Rectal smooth muscle tissue (tissue), 1 donor: ENCODE measurements at regions not wholly inside any gene's neighbourhood (a gene's known extent, or its start where the extent isn't known, plus 50 kb on each side); places are given as distances from the start of the nearest gene placed in this dataset.

Experiments
- H3K27ac ChIP-seq: one replicate; pipeline ENCODE4 v1.7.0; 2013; ENCODE audit warnings: low read depth, low read length, inconsistent platforms
- H3K27me3 ChIP-seq: one replicate; pipeline ENCODE4 v1.7.0; 2013; ENCODE audit warnings: low read length; ENCODE audit not compliant: control insufficient read depth, insufficient read depth
- H3K36me3 ChIP-seq: one replicate; pipeline ENCODE4 v1.7.0; 2013; ENCODE audit warnings: low read length; ENCODE audit not compliant: control insufficient read depth, insufficient read depth
- H3K4me1 ChIP-seq: one replicate; pipeline ENCODE4 v1.7.0; 2013; ENCODE audit warnings: low read length; ENCODE audit not compliant: control insufficient read depth, insufficient read depth
- H3K4me3 ChIP-seq: one replicate; pipeline ENCODE4 v1.7.0; 2013; ENCODE audit warnings: low read length
- H3K9ac ChIP-seq: one replicate; pipeline ENCODE4 v1.7.0; 2013; ENCODE audit warnings: low read length

GRCh38 chr10:105644091-105644490, 1003.0 kb downstream of the SORCS3 start:
- Histone ChIP-seq H3K4me3 (no peak overlapping the region), H3K9ac (no peak overlapping the region), H3K27ac (no peak overlapping the region), H3K36me3 (no peaks in the 10 kb centered on the region), H3K27me3 (no peaks in the 10 kb centered on the region), H3K4me1 (no peaks in the 10 kb centered on the region)

- Histone ChIP-seq H3K4me1 (no peaks in the 10 kb centered on the region), H3K27ac (no peak overlapping the region), H3K4me3 (no peak overlapping the region), H3K27me3 (no peaks in the 10 kb centered on the region), H3K9ac (no peak overlapping the region), H3K36me3 (no peaks in the 10 kb centered on the region)
Observed at GRCh38 chr10:105643660-105644059, 1002.6 kb downstream of the SORCS3 start.

- Histone ChIP-seq H3K27ac (no peak overlapping the region), H3K4me1 (no peaks in the 10 kb centered on the region), H3K36me3 (no peaks in the 10 kb centered on the region), H3K27me3 (no peaks in the 10 kb centered on the region), H3K9ac (no peak overlapping the region), H3K4me3 (no peak overlapping the region)
Observed at GRCh38 chr10:105634281-105634680, 993.2 kb downstream of the SORCS3 start.

GRCh38 chr10:105615715-105616365, 974.8 kb downstream of the SORCS3 start:
- H3K27me3 ChIP-seq = no peaks in the 10 kb centered on the region
- no peak overlapping the region for H3K4me3 ChIP-seq
- H3K9ac ChIP-seq = no peak overlapping the region
- H3K4me1 ChIP-seq = no peaks in the 10 kb centered on the region
- H3K27ac ChIP-seq = no peak overlapping the region
- H3K36me3 ChIP-seq = no peaks in the 10 kb centered on the region

- no peak overlapping the region for H3K4me3 ChIP-seq
- no peak overlapping the region for H3K27ac ChIP-seq
- no peaks in the 10 kb centered on the region for H3K36me3 ChIP-seq
- H3K9ac ChIP-seq = no peak overlapping the region
- H3K27me3 ChIP-seq = no peaks in the 10 kb centered on the region
- H3K4me1 ChIP-seq = no peaks in the 10 kb centered on the region
Observed at GRCh38 chr10:105611244-105611798, 970.2 kb downstream of the SORCS3 start.

- H3K27me3 ChIP-seq = no peaks in the 10 kb centered on the region
- no peak overlapping the region for H3K27ac ChIP-seq
- H3K36me3 ChIP-seq = no peaks in the 10 kb centered on the region
- no peak overlapping the region for H3K9ac ChIP-seq
- H3K4me1 ChIP-seq = no peaks in the 10 kb centered on the region
- H3K4me3 ChIP-seq = no peak overlapping the region
Observed at GRCh38 chr10:105609451-105609850, 968.4 kb downstream of the SORCS3 start.

- Histone ChIP-seq H3K4me3 (no peak overlapping the region), H3K9ac (no peak overlapping the region), H3K27ac (no peak overlapping the region), H3K36me3 (no peaks in the 10 kb centered on the region), H3K27me3 (no peaks in the 10 kb centered on the region), H3K4me1 (no peaks in the 10 kb centered on the region)
Observed at GRCh38 chr10:105605918-105606317, 964.8 kb downstream of the SORCS3 start.

GRCh38 chr10:105605104-105605503, 964.0 kb downstream of the SORCS3 start:
- Histone ChIP-seq H3K27ac (no peak overlapping the region), H3K9ac (no peak overlapping the region), H3K4me1 (no peaks in the 10 kb centered on the region), H3K36me3 (no peaks in the 10 kb centered on the region), H3K27me3 (no peaks in the 10 kb centered on the region), H3K4me3 (no peak overlapping the region)

GRCh38 chr10:105598207-105598606, 957.1 kb downstream of the SORCS3 start:
- Histone ChIP-seq H3K4me3 (no peak overlapping the region), H3K4me1 (no peaks in the 10 kb centered on the region), H3K36me3 (no peaks in the 10 kb centered on the region), H3K27ac (no peak overlapping the region), H3K9ac (no peak overlapping the region), H3K27me3 (no peaks in the 10 kb centered on the region)

- no peaks in the 10 kb centered on the region for H3K4me1 ChIP-seq
- H3K36me3 ChIP-seq = no peaks in the 10 kb centered on the region
- H3K27me3 ChIP-seq = no peaks in the 10 kb centered on the region
- no peak overlapping the region for H3K9ac ChIP-seq
- no peak overlapping the region for H3K27ac ChIP-seq
- H3K4me3 ChIP-seq = no peak overlapping the region
Observed at GRCh38 chr10:105597312-105597711, 956.2 kb downstream of the SORCS3 start.

- no peaks in the 10 kb centered on the region for H3K36me3 ChIP-seq
- H3K4me3 ChIP-seq = no peak overlapping the region
- no peaks in the 10 kb centered on the region for H3K4me1 ChIP-seq
- H3K9ac ChIP-seq = no peak overlapping the region
- no peaks in the 10 kb centered on the region for H3K27me3 ChIP-seq
- H3K27ac ChIP-seq = no peak overlapping the region
Observed at GRCh38 chr10:105596749-105597148, 955.7 kb downstream of the SORCS3 start.

- no peak overlapping the region for H3K9ac ChIP-seq
- no peak overlapping the region for H3K27ac ChIP-seq
- H3K4me3 ChIP-seq = no peak overlapping the region
- H3K27me3 ChIP-seq = no peaks in the 10 kb centered on the region
- no peaks in the 10 kb centered on the region for H3K4me1 ChIP-seq
- no peaks in the 10 kb centered on the region for H3K36me3 ChIP-seq
Observed at GRCh38 chr10:105594296-105594695, 953.2 kb downstream of the SORCS3 start.

- H3K36me3 ChIP-seq = no peaks in the 10 kb centered on the region
- H3K9ac ChIP-seq = no peak overlapping the region
- H3K4me3 ChIP-seq = no peak overlapping the region
Observed at GRCh38 chr10:105592468-105592867, 951.4 kb downstream of the SORCS3 start.

More at GRCh38 chr10:105592468-105592867, 951.4 kb downstream of the SORCS3 start:
- no peaks in the 10 kb centered on the region for H3K27me3 ChIP-seq
- H3K27ac ChIP-seq = no peak overlapping the region
- H3K4me1 ChIP-seq = no peaks in the 10 kb centered on the region
